ENCODE measurements at regions not wholly inside any gene's neighbourhood (a gene's known extent, or its start where the extent isn't known, plus 50 kb on each side); places are given as distances from the start of the nearest gene placed in this dataset.

GRCh38 chr12:124390442-124391097, 95.7 kb downstream of the RFLNA start:
- H3K4me3 Mint-ChIP-seq (ENCODE audit: low read depth, unreplicated experiment) = no peak overlapping the region
- peak; percentile 38 for DNase-seq

GRCh38 chr12:124389725-124390441, 95.0 kb downstream of the RFLNA start:
- intact Hi-C loops (cut with micrococcal nuclease; ENCODE audit: unreplicated experiment) = loop anchor here (10.0 kb wide), 1 partner anchor 355 kb away; no protein-coding TSS in a partner anchor
- peaks cover 75% of the 10 kb centered on the region for H3K36me3 Mint-ChIP-seq (ENCODE audit: insufficient read depth, unreplicated experiment)
- H3K27ac Mint-ChIP-seq (ENCODE audit: unreplicated experiment) = peak overlapping the region; percentile 42
- DNase-seq = no peak
- no TSS peak for BruUV-seq (replicated peaks)
- peaks cover 43% of the 10 kb centered on the region for H3K4me1 Mint-ChIP-seq (ENCODE audit: low read depth, unreplicated experiment)
- CTCF ChIA-PET = interaction anchor here (0.6 to 1.1 kb wide), 3 partner anchors 9 to 212 kb away, joined by 3 to 7 read pairs (median 3); no protein-coding TSS in a partner anchor
- H3K27me3 Mint-ChIP-seq (ENCODE audit: unreplicated experiment) = no peaks in the 10 kb centered on the region
- H3K9me3 Mint-ChIP-seq (ENCODE audit: low read depth, unreplicated experiment) = no peaks in the 10 kb centered on the region
- TF ChIP-seq CTCF (IDR thresholded peaks at IDR 0.05; ENCODE audit: unreplicated experiment) = no peak
- no peak overlapping the region for H3K4me3 Mint-ChIP-seq (ENCODE audit: low read depth, unreplicated experiment)

More at GRCh38 chr12:124390442-124391097, 95.7 kb downstream of the RFLNA start:
- H3K9me3 Mint-ChIP-seq (ENCODE audit: low read depth, unreplicated experiment) = no peaks in the 10 kb centered on the region
- no peak for TF ChIP-seq CTCF (IDR thresholded peaks at IDR 0.05; ENCODE audit: unreplicated experiment)
- peaks cover 43% of the 10 kb centered on the region for H3K4me1 Mint-ChIP-seq (ENCODE audit: low read depth, unreplicated experiment)
- CTCF ChIA-PET = interaction anchor here (0.6 to 1.1 kb wide), 3 partner anchors 8 to 212 kb away, joined by 3 to 7 read pairs (median 3); no protein-coding TSS in a partner anchor
- H3K36me3 Mint-ChIP-seq (ENCODE audit: insufficient read depth, unreplicated experiment) = peaks cover 75% of the 10 kb centered on the region
- BruUV-seq (replicated peaks) = no TSS peak
- peak overlapping the region; percentile 67 for H3K27ac Mint-ChIP-seq (ENCODE audit: unreplicated experiment)
- intact Hi-C loops (cut with micrococcal nuclease; ENCODE audit: unreplicated experiment) = loop anchor here (10.0 kb wide), 1 partner anchor 356 kb away; no protein-coding TSS in a partner anchor
- H3K27me3 Mint-ChIP-seq (ENCODE audit: unreplicated experiment) = no peaks in the 10 kb centered on the region

- no TSS peak for BruUV-seq (replicated peaks)
- CTCF ChIA-PET = no interaction called here
- TF ChIP-seq CTCF (IDR thresholded peaks at IDR 0.05; ENCODE audit: unreplicated experiment) = no peak
- peaks cover 37% of the 10 kb centered on the region for H3K4me1 Mint-ChIP-seq (ENCODE audit: low read depth, unreplicated experiment)
- DNase-seq = no peak
- H3K9me3 Mint-ChIP-seq (ENCODE audit: low read depth, unreplicated experiment) = no peaks in the 10 kb centered on the region
- no peak overlapping the region for H3K27ac Mint-ChIP-seq (ENCODE audit: unreplicated experiment)
- peaks cover 73% of the 10 kb centered on the region for H3K36me3 Mint-ChIP-seq (ENCODE audit: insufficient read depth, unreplicated experiment)
- no peaks in the 10 kb centered on the region for H3K27me3 Mint-ChIP-seq (ENCODE audit: unreplicated experiment)
- intact Hi-C loops (cut with micrococcal nuclease; ENCODE audit: unreplicated experiment) = no loop called here
- H3K4me3 Mint-ChIP-seq (ENCODE audit: low read depth, unreplicated experiment) = no peak overlapping the region
Observed at GRCh38 chr12:124389138-124389724, 94.3 kb downstream of the RFLNA start.

- H3K27ac Mint-ChIP-seq (ENCODE audit: unreplicated experiment) = no peak overlapping the region
- no peak overlapping the region for H3K4me3 Mint-ChIP-seq (ENCODE audit: low read depth, unreplicated experiment)
- TF ChIP-seq CTCF (IDR thresholded peaks at IDR 0.05; ENCODE audit: unreplicated experiment) = no peak
- H3K36me3 Mint-ChIP-seq (ENCODE audit: insufficient read depth, unreplicated experiment) = peaks cover 74% of the 10 kb centered on the region
- no peaks in the 10 kb centered on the region for H3K9me3 Mint-ChIP-seq (ENCODE audit: low read depth, unreplicated experiment)
- CTCF ChIA-PET = interaction anchor here (0.5 kb wide), 1 partner anchor 111 kb away, joined by 8 read pairs; no protein-coding TSS in a partner anchor
- BruUV-seq (replicated peaks) = no TSS peak
- DNase-seq = no peak
- intact Hi-C loops (cut with micrococcal nuclease; ENCODE audit: unreplicated experiment) = no loop called here
- peaks cover 32% of the 10 kb centered on the region for H3K4me1 Mint-ChIP-seq (ENCODE audit: low read depth, unreplicated experiment)
- H3K27me3 Mint-ChIP-seq (ENCODE audit: unreplicated experiment) = no peaks in the 10 kb centered on the region
Observed at GRCh38 chr12:124388679-124389137, 93.8 kb downstream of the RFLNA start.
